OCI-LY1 (cell line): ENCODE measurements at regions not wholly inside any gene's neighbourhood (a gene's known extent, or its start where the extent isn't known, plus 50 kb on each side); places are given as distances from the start of the nearest gene placed in this dataset.

Experiments used
- CTCF ChIP-seq: fragments of 200-600 bp; sonication (generic), shearing (Covaris generic); IDR thresholded peaks from 2 replicates; pipeline ENCODE4 v1.5.1; 2017; ENCODE audit warnings: mild to moderate bottlenecking, antibody characterized with exemption, low read length, moderate library complexity, mixed read lengths
- EZH2 ChIP-seq: fragments of 200-600 bp; sonication (generic), shearing (Covaris generic); IDR thresholded peaks from 2 replicates; pipeline ENCODE4 v1.8.0; 2017; ENCODE audit warnings: borderline replicate concordance, mixed run types, mild to moderate bottlenecking, antibody characterized with exemption, low read length, moderate library complexity, mixed read lengths

GRCh38 chr2:236894791-236895190 lies 190.9 kb upstream of the COPS8 start:
- TF ChIP-seq CTCF (no peak), EZH2 (no peak)
